ENCODE measurements at regions not wholly inside any gene's neighbourhood (a gene's known extent, or its start where the extent isn't known, plus 50 kb on each side); places are given as distances from the start of the nearest gene placed in this dataset.
A peak's percentile ranks its signal among the peaks of the same experiment; 100 is the strongest.

- peak; percentile 3 for DNase-seq
These were observed 102.4 kb upstream of the ST6GALNAC5 start for GRCh38 chr1:76764638-76765454.

DNA sequence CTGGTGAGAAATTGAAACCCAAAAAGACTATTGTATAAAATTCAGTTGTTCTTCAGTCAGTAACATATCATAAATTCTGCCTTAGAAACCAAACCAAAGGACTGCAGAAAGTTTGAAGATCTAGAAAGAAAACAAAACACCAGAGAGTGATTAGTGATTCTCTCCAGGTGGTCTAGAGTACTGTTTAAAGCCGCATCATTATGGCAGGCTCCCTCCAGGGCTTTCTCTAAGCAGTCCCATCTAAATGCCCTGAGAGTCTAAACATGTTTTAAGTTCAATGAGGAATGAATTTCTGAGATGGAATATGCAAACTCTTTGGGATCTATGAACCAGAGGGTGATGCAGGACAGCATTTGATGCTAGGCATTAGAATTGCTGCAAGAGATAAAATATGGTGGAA, 100.9 kb upstream of the ST6GALNAC5 start:
- DNase-seq, result no peak

DNA sequence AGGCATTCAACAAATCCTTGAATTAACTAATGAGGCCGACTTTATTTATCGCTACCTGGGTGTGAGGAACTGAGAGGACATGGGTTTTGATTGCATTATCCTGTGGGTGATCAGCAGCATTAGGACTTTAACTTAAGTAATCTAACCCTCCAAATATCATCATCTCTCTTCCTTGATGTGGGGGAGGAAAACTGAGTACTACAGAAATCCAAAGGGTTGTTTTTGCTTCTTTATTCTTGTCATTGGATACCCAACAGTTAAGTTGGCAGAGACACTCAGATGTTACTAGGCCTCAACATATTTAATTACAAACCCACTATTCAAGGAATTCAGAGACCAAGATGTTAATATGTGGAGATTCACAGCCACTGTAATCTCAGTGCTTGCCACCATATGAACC, 97.4 kb upstream of the ST6GALNAC5 start:
- DNase-seq, result no peak

- DNase-seq, result no peak
These were observed 96.3 kb upstream of the ST6GALNAC5 start for GRCh38 chr1:76770979-76771378.

- no peak for DNase-seq
These were observed 85.8 kb upstream of the ST6GALNAC5 start for GRCh38 chr1:76781447-76781846.

DNA sequence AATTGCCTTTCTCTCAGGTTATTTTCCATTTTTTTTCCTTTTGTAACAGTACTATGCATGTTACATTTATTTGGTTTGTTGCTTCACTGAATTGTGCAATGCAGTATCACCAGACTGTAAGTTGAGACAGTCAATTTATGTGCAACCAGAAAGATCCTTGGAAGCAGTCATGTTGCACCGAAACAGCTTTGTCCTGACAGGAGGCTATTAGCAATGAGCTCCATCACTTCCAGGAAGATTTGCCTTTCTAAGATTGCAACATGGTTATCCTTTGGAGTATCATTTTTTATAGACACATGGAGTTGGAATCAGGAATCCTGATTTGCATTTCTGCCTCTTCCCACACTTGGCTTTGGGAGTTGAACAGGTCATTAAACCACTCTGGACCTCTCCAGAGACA, 84.5 kb upstream of the ST6GALNAC5 start:
- peak; percentile 10 for DNase-seq

DNA sequence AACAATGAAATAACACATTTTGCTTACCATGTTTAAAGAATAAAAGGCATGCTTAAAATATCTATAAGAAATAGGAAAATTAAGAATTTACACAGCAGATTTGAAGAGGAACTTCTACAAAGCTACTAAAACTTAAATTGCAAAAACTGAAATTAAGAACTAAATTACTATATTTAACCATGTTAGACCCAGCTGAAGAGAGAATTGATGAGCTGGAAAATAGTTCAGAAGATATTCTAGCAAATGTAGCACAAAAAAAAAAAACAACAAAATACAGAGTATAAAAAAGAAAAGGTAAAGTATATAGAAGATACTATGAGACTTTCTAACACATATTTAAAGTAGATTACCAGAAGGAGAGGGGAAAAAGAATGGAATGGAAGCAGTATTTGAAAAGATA, 82.8 kb upstream of the ST6GALNAC5 start:
- DNase-seq, result no peak

DNA sequence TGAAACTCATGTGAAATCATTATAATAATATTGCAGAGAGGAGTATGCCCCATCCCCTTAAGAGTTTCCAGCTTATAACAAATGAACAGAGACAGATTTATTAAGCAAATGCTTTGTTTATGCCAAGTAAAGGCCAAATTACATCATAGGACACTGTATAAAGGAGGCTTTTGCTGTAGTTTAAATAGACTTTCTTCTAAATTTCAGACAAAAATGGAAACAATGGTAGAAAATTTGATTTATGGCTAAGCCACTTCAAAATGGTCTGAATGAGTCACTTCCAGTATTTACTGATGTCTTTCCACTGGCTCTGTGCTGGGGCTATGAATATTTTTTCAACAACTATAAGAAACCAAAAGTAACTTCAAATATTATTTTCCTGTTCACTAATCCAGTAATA, 81.1 kb upstream of the ST6GALNAC5 start:
- no peak for DNase-seq

- DNase-seq, result no peak
These were observed 73.7 kb upstream of the ST6GALNAC5 start for GRCh38 chr1:76793594-76793993.

- DNase-seq, result no peak
These were observed 67.6 kb upstream of the ST6GALNAC5 start for GRCh38 chr1:76799700-76800099.

GRCh38 chr1:76802094-76802493, 65.2 kb upstream of the ST6GALNAC5 start:
- no peak for DNase-seq

- no peak for DNase-seq
These were observed 59.6 kb upstream of the ST6GALNAC5 start for GRCh38 chr1:76807543-76808260.
